GM10248 (cell line): ENCODE measurements at regions not wholly inside any gene's neighbourhood (a gene's known extent, or its start where the extent isn't known, plus 50 kb on each side); places are given as distances from the start of the nearest gene placed in this dataset.

Source experiments
- CTCF ChIA-PET: fragments of 300-600 bp; sonication (Branson Sonifier 250); formaldehyde crosslinking; extraction: SDS; loops from one replicate; lab custom pipeline; 2021; ENCODE audit warnings: antibody characterized with exemption; lab: Yijun Ruan, JAX
- POLR2A ChIA-PET: fragments of 350-650 bp; sonication (Branson Sonifier 250); formaldehyde crosslinking; extraction: SDS; loops from one replicate; lab custom pipeline; 2020; ENCODE audit warnings: antibody characterized with exemption; lab: Yijun Ruan, JAX
- DNase-seq: peaks from one replicate; pipeline ENCODE4 v3.0.0; 2012; ENCODE audit errors: extremely low spot score
- CTCF ChIP-seq: IDR thresholded peaks from 2 replicates; pipeline ENCODE4 v1.5.1; 2012; ENCODE audit warnings: mild to moderate bottlenecking, low read depth; ENCODE audit errors: extremely low read depth, missing control alignments, control extremely low read depth

GRCh38 chr5:51273871-51274270, 109.4 kb upstream of the ISL1 start:
- DNase-seq, result no peak
- CTCF ChIA-PET, result interaction anchor here (1.2 kb wide), 1 partner anchor 8 kb away, joined by 3 read pairs; no protein-coding TSS in a partner anchor
- POLR2A ChIA-PET, result no interaction called here
- no peak for TF ChIP-seq CTCF

GRCh38 chr5:51275428-51275827, 107.8 kb upstream of the ISL1 start:
- no peak for DNase-seq
- ChIA-PET POLR2A (no interaction called here), CTCF (no interaction called here)
- no peak for TF ChIP-seq CTCF

GRCh38 chr5:51276250-51276649, 107.0 kb upstream of the ISL1 start:
- ChIA-PET POLR2A (no interaction called here), CTCF (no interaction called here)
- TF ChIP-seq CTCF, result no peak
- no peak for DNase-seq

- ChIA-PET CTCF (interaction anchor here (1.0 kb wide), 1 partner anchor 15 kb away, joined by 3 read pairs; no protein-coding TSS in a partner anchor), POLR2A (no interaction called here)
- TF ChIP-seq CTCF, result no peak
- no peak for DNase-seq
These were observed 104.7 kb upstream of the ISL1 start for GRCh38 chr5:51278539-51278938.

- no peak for DNase-seq
- no peak for TF ChIP-seq CTCF
- POLR2A ChIA-PET, result no interaction called here
- CTCF ChIA-PET, result interaction anchor here (1.1 to 1.7 kb wide), 2 partner anchors 9 to 15 kb away, joined by 4 to 5 read pairs; no protein-coding TSS in a partner anchor
These were observed 103.1 kb upstream of the ISL1 start for GRCh38 chr5:51279983-51280706.

GRCh38 chr5:51286046-51286445, 97.2 kb upstream of the ISL1 start:
- CTCF ChIA-PET, result no interaction called here
- POLR2A ChIA-PET, result no interaction called here
- TF ChIP-seq CTCF, result no peak
- no peak for DNase-seq
